ENCODE measurements at regions not wholly inside any gene's neighbourhood (a gene's known extent, or its start where the extent isn't known, plus 50 kb on each side); places are given as distances from the start of the nearest gene placed in this dataset.

GRCh38 chr5:175104677-175105076 is 339.3 kb downstream of the DRD1 start:
- Histone ChIP-seq H3K4me2 (ENCODE audit: low read length) (no peak overlapping the region), H3K79me2 (ENCODE audit: insufficient read depth, low read depth, low read length) (no peaks in the 10 kb centered on the region), H3K9me3 (ENCODE audit: low read length) (peaks cover 5% of the 10 kb centered on the region; the same call in 1 of the 2 replicates), H3K36me3 (ENCODE audit: insufficient read depth, low read length) (no peaks in the 10 kb centered on the region), H3K27ac (ENCODE audit: low read depth, low read length, poor library complexity, severe bottlenecking) (no peak overlapping the region), H2AFZ (ENCODE audit: low read length) (no peak overlapping the region), H3K4me1 (ENCODE audit: insufficient read depth, low read length, poor library complexity, severe bottlenecking) (no peaks in the 10 kb centered on the region), H3K4me3 (ENCODE audit: low read depth, low read length, poor library complexity, severe bottlenecking) (no peak overlapping the region), H4K20me1 (ENCODE audit: insufficient read depth, low read length) (no peaks in the 10 kb centered on the region), H3K9me2 (ENCODE audit: insufficient read depth, low read length) (no peaks in the 10 kb centered on the region)
- no peak for DNase-seq (ENCODE audit: low spot score)
- CTCF ChIA-PET (ENCODE audit: unreplicated experiment): no interaction called here
- no peak for TF ChIP-seq CTCF (conservative IDR thresholded peaks at IDR 0.05; ENCODE audit: low read length)
- TF ChIP-seq EZH2phosphoT487 (IDR thresholded peaks at IDR 0.05; ENCODE audit: borderline replicate concordance, low read depth, low read length): no peak
- BruUV-seq (replicated peaks): no TSS peak
- POLR2A ChIA-PET: no interaction called here
- intact Hi-C loops (cut with micrococcal nuclease; ENCODE audit: unreplicated experiment): no loop called here

GRCh38 chr5:175103746-175104145 is 340.2 kb downstream of the DRD1 start:
- no peaks in the 10 kb centered on the region for H3K9me3 ChIP-seq (ENCODE audit: low read length)
- TF ChIP-seq EZH2phosphoT487 (IDR thresholded peaks at IDR 0.05; ENCODE audit: borderline replicate concordance, low read depth, low read length) (no peak), CTCF (conservative IDR thresholded peaks at IDR 0.05; ENCODE audit: low read length) (no peak)
- no peak overlapping the region for H3K4me2 ChIP-seq (ENCODE audit: low read length)
- intact Hi-C loops (cut with micrococcal nuclease; ENCODE audit: unreplicated experiment): no loop called here
- H4K20me1 ChIP-seq (ENCODE audit: insufficient read depth, low read length): no peaks in the 10 kb centered on the region
- no peaks in the 10 kb centered on the region for H3K79me2 ChIP-seq (ENCODE audit: insufficient read depth, low read depth, low read length)
- H2AFZ ChIP-seq (ENCODE audit: low read length): no peak overlapping the region
- no TSS peak for BruUV-seq (replicated peaks)
- no peak overlapping the region for H3K27ac ChIP-seq (ENCODE audit: low read depth, low read length, poor library complexity, severe bottlenecking)
- POLR2A ChIA-PET: interaction anchor here (0.6 kb wide), 1 partner anchor 561 kb away, joined by 3 read pairs; no protein-coding TSS in a partner anchor
- H3K36me3 ChIP-seq (ENCODE audit: insufficient read depth, low read length): no peaks in the 10 kb centered on the region
- CTCF ChIA-PET (ENCODE audit: unreplicated experiment): no interaction called here
- DNase-seq (ENCODE audit: low spot score): no peak
- no peaks in the 10 kb centered on the region for H3K4me1 ChIP-seq (ENCODE audit: insufficient read depth, low read length, poor library complexity, severe bottlenecking)
- no peak overlapping the region for H3K4me3 ChIP-seq (ENCODE audit: low read depth, low read length, poor library complexity, severe bottlenecking)
- no peaks in the 10 kb centered on the region for H3K9me2 ChIP-seq (ENCODE audit: insufficient read depth, low read length)

GRCh38 chr5:175102717-175103116 is 341.3 kb downstream of the DRD1 start:
- no TSS peak for BruUV-seq (replicated peaks)
- H3K27ac ChIP-seq (ENCODE audit: low read depth, low read length, poor library complexity, severe bottlenecking): no peak overlapping the region
- no peaks in the 10 kb centered on the region for H3K9me3 ChIP-seq (ENCODE audit: low read length)
- H3K36me3 ChIP-seq (ENCODE audit: insufficient read depth, low read length): no peaks in the 10 kb centered on the region
- no peak overlapping the region for H3K4me2 ChIP-seq (ENCODE audit: low read length)
- H2AFZ ChIP-seq (ENCODE audit: low read length): no peak overlapping the region
- H3K4me1 ChIP-seq (ENCODE audit: insufficient read depth, low read length, poor library complexity, severe bottlenecking): no peaks in the 10 kb centered on the region
- no peak overlapping the region for H3K4me3 ChIP-seq (ENCODE audit: low read depth, low read length, poor library complexity, severe bottlenecking)
- CTCF ChIA-PET (ENCODE audit: unreplicated experiment): no interaction called here
- no peak for DNase-seq (ENCODE audit: low spot score)
- POLR2A ChIA-PET: no interaction called here
- intact Hi-C loops (cut with micrococcal nuclease; ENCODE audit: unreplicated experiment): no loop called here
- no peaks in the 10 kb centered on the region for H3K9me2 ChIP-seq (ENCODE audit: insufficient read depth, low read length)
- H4K20me1 ChIP-seq (ENCODE audit: insufficient read depth, low read length): no peaks in the 10 kb centered on the region
- no peak for TF ChIP-seq EZH2phosphoT487 (IDR thresholded peaks at IDR 0.05; ENCODE audit: borderline replicate concordance, low read depth, low read length)
- no peaks in the 10 kb centered on the region for H3K79me2 ChIP-seq (ENCODE audit: insufficient read depth, low read depth, low read length)
